SU-DHL-6 (cell line): ENCODE measurements at regions not wholly inside any gene's neighbourhood (a gene's known extent, or its start where the extent isn't known, plus 50 kb on each side); places are given as distances from the start of the nearest gene placed in this dataset.

Source experiments
- H2AFZ ChIP-seq: fragments of 200-600 bp; sonication (generic); 2 replicates; pipeline ENCODE4 v1.6.1; 2014; ENCODE audit warnings: low read depth, mild to moderate bottlenecking, moderate library complexity, mixed read lengths, antibody characterized with exemption, low read length; ENCODE audit not compliant: severe bottlenecking
- H3F3A ChIP-seq: fragments of 200-600 bp; shearing (Covaris generic); 2 replicates; pipeline ENCODE4 v1.6.0; 2016; ENCODE audit warnings: antibody characterized with exemption, mild to moderate bottlenecking; ENCODE audit not compliant: insufficient read depth
- H3K27ac ChIP-seq: fragments of 200-600 bp; sonication (generic); 2 replicates; pipeline ENCODE4 v1.5.1; 2016; ENCODE audit warnings: low read depth, mild to moderate bottlenecking, low read length, moderate library complexity, mixed read lengths
- H3K27me3 ChIP-seq: fragments of 200-600 bp; sonication (generic), shearing (Covaris generic); 2 replicates; pipeline ENCODE4 v1.6.0; 2014; ENCODE audit warnings: mild to moderate bottlenecking, low read length
- H3K36me3 ChIP-seq: fragments of 200-600 bp; sonication (generic); 2 replicates; pipeline ENCODE4 v1.6.1; 2014; ENCODE audit warnings: mild to moderate bottlenecking, low read length, mixed read lengths
- H3K4me2 ChIP-seq: fragments of 300-600, 200-600 bp; shearing (Covaris generic), sonication (generic); 2 replicates; pipeline ENCODE4 v1.6.0; 2014; ENCODE audit warnings: low read length, low read depth, mild to moderate bottlenecking; ENCODE audit not compliant: poor library complexity, severe bottlenecking
- H3K4me3 ChIP-seq: fragments of 200-600 bp; sonication (generic); 2 replicates; pipeline ENCODE4 v1.5.1; 2014; ENCODE audit warnings: antibody characterized with exemption, low read length, mild to moderate bottlenecking, mixed read lengths; ENCODE audit not compliant: insufficient read depth, poor library complexity, severe bottlenecking
- H3K79me2 ChIP-seq: fragments of 200-600 bp; sonication (generic); 2 replicates; pipeline ENCODE4 v1.6.1; 2014; ENCODE audit warnings: mild to moderate bottlenecking, low read length, moderate library complexity; ENCODE audit not compliant: insufficient read depth
- H3K9ac ChIP-seq: fragments of 200-600 bp; sonication (generic); 2 replicates; pipeline ENCODE4 v1.7.0; 2014; ENCODE audit warnings: mild to moderate bottlenecking, low read length
- H3K9me2 ChIP-seq: fragments of 200-600 bp; sonication (generic); replicated peaks from 2 replicates; pipeline ENCODE4 v1.6.1; 2014; ENCODE audit warnings: low read length; ENCODE audit not compliant: insufficient read depth
- H3K9me3 ChIP-seq: fragments of 200-600 bp; sonication (generic); 2 replicates; pipeline ENCODE4 v1.6.1; 2014; ENCODE audit warnings: low read length, mixed read lengths; ENCODE audit not compliant: insufficient read depth
- H4K20me1 ChIP-seq: fragments of 200-600 bp; sonication (generic); 2 replicates; pipeline ENCODE4 v1.6.1; 2014; ENCODE audit warnings: low read depth, mild to moderate bottlenecking, antibody characterized with exemption, low read length, moderate library complexity, mixed read lengths
- EZH2phosphoT487 ChIP-seq: fragments of 200-600 bp; sonication (generic), shearing (Covaris generic); conservative IDR thresholded peaks from 2 replicates; pipeline ENCODE4 v1.6.1; 2018; ENCODE audit warnings: mild to moderate bottlenecking, antibody characterized with exemption, low read length, moderate library complexity, mixed read lengths
- TF ChIP-seq, protein P1 (sequence below): fragments of 200-600 bp; sonication (generic); IDR thresholded peaks from one replicate; pipeline ENCODE4 v1.5.1; 2017; ENCODE audit warnings: antibody characterized with exemption, mild to moderate bottlenecking, low read length, moderate library complexity; ENCODE audit not compliant: insufficient read depth, poor library complexity, severe bottlenecking

DNA sequence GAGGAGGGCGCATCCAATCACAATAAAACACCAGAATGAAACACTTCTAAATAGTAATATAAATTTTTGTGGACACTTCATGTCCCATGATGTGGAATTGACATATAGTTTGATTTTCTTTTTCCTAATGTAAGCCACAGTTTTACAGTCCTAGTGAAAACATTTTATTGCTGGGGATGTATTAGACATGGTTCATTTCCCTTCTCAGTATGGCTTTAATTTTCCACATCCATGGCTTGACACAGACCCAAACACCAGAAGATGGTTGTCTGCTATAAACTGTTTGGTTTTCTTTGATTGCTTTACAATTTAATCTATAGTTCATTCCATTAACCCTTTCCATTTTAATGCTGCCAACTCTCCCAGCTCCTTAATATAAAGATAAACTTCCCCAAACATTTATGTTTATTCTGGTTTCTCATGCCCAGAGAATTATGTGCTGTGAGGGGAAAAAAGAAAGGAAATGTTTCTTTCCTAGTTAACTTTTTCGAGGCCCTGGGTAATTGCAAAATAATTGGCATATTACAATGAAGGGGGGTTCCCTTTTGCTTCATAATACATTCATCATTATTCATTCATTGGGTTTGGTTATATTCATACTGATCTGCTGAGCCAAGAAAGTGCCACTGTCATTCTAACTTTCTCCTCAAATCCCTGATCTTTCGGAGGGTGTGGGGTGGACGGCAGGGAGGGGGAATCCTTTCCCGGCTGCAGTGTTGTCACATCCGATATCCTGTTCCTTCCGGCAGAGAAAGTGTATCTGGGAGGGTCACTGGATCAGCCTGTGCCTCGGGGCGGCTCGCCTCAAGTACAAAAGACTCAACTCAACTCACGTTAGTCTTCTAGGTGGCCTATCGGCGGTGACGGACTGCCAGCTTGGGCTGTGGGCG lies 127.6 kb upstream of the TFAP2D start:
- H3K36me3 ChIP-seq: no peaks in the 10 kb centered on the region
- H4K20me1 ChIP-seq: no peaks in the 10 kb centered on the region
- H3K9me3 ChIP-seq: no peaks in the 10 kb centered on the region
- TF ChIP-seq, protein P1, sequence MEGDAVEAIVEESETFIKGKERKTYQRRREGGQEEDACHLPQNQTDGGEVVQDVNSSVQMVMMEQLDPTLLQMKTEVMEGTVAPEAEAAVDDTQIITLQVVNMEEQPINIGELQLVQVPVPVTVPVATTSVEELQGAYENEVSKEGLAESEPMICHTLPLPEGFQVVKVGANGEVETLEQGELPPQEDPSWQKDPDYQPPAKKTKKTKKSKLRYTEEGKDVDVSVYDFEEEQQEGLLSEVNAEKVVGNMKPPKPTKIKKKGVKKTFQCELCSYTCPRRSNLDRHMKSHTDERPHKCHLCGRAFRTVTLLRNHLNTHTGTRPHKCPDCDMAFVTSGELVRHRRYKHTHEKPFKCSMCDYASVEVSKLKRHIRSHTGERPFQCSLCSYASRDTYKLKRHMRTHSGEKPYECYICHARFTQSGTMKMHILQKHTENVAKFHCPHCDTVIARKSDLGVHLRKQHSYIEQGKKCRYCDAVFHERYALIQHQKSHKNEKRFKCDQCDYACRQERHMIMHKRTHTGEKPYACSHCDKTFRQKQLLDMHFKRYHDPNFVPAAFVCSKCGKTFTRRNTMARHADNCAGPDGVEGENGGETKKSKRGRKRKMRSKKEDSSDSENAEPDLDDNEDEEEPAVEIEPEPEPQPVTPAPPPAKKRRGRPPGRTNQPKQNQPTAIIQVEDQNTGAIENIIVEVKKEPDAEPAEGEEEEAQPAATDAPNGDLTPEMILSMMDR: no peak
- TF ChIP-seq EZH2phosphoT487: no peak
- H3K9me2 ChIP-seq: no peaks in the 10 kb centered on the region
- no peaks in the 10 kb centered on the region for H3K79me2 ChIP-seq
- H3K27ac ChIP-seq: no peak overlapping the region
- no peak overlapping the region for H3K4me2 ChIP-seq
- H3F3A ChIP-seq: no peaks in the 10 kb centered on the region
- no peak overlapping the region for H3K9ac ChIP-seq
- H2AFZ ChIP-seq: no peak overlapping the region
- H3K4me3 ChIP-seq: no peak overlapping the region
- H3K27me3 ChIP-seq: no peaks in the 10 kb centered on the region

DNA sequence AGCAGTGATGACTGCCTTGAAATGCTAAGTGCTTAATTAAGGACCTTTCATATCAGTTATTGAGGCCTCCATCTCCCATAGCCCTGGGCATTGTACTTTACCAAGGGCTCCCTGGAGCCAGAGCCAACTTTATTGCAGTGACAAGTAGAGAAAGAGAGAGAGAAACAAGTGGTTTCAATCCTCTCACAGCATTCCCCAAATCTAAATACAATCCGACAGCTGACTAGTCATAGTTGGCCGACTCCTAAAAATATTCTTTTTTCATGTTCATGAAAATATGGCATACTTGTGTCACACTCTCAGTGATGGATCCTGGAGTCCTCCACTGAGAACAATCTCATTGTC lies 127.0 kb upstream of the TFAP2D start:
- no peaks in the 10 kb centered on the region for H3F3A ChIP-seq
- no peak overlapping the region for H3K27ac ChIP-seq
- H3K36me3 ChIP-seq: no peaks in the 10 kb centered on the region
- no peak overlapping the region for H3K9ac ChIP-seq
- H3K9me2 ChIP-seq: no peaks in the 10 kb centered on the region
- no peaks in the 10 kb centered on the region for H3K79me2 ChIP-seq
- H3K4me3 ChIP-seq: no peak overlapping the region
- no peaks in the 10 kb centered on the region for H3K9me3 ChIP-seq
- TF ChIP-seq EZH2phosphoT487: no peak
- TF ChIP-seq, protein P1: no peak
- no peaks in the 10 kb centered on the region for H3K27me3 ChIP-seq
- H4K20me1 ChIP-seq: no peaks in the 10 kb centered on the region
- H2AFZ ChIP-seq: no peak overlapping the region
- no peak overlapping the region for H3K4me2 ChIP-seq

DNA sequence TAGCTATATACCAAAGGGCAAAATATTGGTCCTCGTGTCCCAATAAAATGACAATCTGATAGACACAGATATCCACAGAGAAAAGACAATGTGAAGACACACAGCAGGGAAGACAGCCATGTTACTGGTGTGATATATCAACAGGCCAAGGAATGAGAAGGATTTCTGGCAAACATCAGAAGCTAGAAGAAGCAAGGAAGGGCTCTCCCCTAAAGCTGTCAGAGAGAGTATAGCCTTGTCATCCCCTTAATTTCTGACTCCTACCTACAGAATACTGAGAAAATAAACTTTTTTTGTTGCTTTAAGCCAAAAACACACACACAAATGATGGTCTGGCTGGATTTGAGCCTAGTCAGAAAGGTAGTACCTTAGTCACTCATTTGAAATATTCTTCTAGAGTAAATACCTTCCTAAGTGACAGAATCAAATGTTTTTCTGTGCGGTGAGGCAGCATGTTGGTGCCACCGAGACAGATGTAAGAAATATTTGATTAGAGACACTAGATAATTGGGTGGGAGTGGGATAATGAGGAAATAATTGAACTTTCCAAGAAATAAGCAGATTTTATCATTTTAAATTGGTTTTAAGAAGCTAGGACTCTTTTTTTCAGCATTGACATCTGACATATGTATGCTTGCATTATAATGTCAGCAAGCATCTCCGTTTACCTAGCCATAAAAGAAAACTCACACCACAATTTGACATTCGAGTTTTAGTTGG lies 123.4 kb upstream of the TFAP2D start:
- no peak overlapping the region for H2AFZ ChIP-seq
- H3K36me3 ChIP-seq: no peaks in the 10 kb centered on the region
- no peaks in the 10 kb centered on the region for H4K20me1 ChIP-seq
- H3K79me2 ChIP-seq: no peaks in the 10 kb centered on the region
- no peaks in the 10 kb centered on the region for H3K9me2 ChIP-seq
- no peaks in the 10 kb centered on the region for H3K27me3 ChIP-seq
- no peak overlapping the region for H3K9ac ChIP-seq
- H3K27ac ChIP-seq: no peak overlapping the region
- no peak overlapping the region for H3K4me2 ChIP-seq
- TF ChIP-seq, protein P1: no peak
- TF ChIP-seq EZH2phosphoT487: no peak
- H3F3A ChIP-seq: no peaks in the 10 kb centered on the region
- H3K4me3 ChIP-seq: no peak overlapping the region
- no peaks in the 10 kb centered on the region for H3K9me3 ChIP-seq
